ENCODE measurements at regions not wholly inside any gene's neighbourhood (a gene's known extent, or its start where the extent isn't known, plus 50 kb on each side); places are given as distances from the start of the nearest gene placed in this dataset.
A peak's percentile ranks its signal among the peaks of the same experiment; 100 is the strongest.

DNA sequence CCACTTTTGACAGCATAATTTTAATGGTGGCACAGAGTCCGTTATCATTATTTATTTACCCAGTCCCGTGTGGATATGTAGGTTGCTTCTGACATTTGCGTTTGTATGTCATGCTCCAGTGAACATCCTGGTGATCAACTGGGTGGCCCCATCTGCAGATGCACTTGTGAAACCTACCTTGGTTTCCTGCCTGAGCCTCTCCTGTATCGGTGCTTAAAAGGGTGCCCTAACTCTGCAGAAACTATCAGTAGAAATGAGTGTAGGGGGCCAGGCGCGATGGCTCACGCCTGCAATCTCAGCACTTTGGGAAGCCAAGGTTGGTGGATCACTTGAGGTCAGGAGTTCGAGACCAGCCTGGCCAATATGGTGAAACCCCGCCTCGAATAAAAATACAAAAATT lies 92.1 kb upstream of the IER5L start:
- peak in 1 of 2 donors; percentile 30 for DNase-seq (ENCODE audit: low read depth in 2 of 2)

DNA sequence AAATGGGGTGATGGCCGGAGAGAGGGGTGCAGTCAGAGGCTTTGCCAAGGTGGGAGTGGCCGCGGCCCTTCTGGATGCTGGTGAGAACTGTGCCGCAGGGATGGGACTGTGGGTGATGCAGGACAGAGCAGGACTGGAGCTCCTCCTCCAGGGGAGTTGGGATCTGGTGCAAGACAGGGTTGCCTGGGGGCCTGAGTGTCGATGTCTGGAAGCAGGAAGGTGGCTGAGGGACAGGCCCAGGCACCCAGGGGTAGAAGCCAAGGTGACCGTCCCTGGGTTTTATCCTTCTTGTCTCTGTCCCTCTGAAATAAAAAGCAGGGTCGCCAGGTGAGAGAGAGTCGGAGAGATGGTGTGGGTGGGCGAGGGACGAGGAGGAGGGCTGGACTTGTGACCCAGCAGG lies 89.1 kb upstream of the IER5L start:
- DNase-seq (ENCODE audit: low read depth in 2 of 2) = no peak

DNA sequence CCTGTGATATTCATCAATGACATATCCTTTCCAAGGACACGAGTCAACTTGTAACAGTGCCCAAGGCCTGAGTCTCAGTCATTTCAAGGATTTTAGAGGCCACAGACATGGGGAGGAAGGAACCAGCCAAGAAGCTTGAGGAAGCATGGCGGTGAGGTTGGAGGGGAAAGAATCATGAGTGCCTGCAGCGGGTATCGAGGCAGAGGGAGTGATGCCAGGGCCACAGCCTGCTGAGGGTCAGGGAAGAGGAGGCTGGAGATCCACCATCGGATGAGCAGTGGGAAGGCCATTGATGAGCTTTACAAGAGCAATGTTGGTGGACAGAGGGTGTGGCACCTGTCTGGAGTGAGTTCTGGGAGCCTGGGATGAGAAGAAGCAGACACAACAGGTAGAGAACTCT lies 88.5 kb upstream of the IER5L start:
- DNase-seq (ENCODE audit: low read depth in 2 of 2) = no peak

DNA sequence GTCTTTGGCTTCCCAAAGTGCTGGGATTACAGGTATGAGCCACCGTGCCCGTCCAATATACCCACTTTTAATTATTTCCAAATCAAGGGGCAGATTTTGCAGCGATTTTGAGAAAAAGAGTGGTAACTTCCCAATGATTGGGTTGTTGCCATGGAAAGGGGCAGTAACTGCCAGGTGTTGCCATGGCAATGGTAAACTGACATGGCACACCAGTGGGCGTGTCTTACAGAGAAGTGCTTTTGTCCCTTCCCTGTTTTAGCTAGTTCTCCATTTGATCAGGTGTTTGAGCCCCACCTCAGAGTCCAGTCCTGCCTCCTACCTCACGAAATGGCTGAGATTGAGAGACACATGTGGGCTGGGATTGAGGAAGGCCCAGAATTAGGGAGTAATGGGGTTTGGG lies 86.3 kb upstream of the IER5L start:
- no peak for DNase-seq (ENCODE audit: low read depth in 2 of 2)

DNA sequence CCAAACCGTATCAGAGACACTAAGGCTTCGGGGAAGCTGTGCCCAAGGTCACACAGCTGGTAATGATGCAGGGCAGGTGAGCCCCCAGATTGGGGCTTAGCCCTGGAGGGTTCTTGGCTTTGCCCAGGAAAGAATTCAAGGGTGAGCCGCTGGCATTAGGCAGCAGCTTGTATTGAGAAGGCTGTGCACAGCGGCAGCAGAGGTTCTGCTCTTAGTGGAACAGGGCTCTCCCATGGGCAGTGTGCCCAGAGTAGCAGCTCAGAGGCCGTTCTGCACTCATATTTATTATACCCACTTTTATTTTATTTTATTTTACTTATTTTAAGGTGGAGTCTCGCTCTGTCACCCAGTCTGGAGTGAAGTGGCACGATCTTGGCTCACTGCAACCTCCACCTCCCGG lies 85.8 kb upstream of the IER5L start:
- no peak for DNase-seq (ENCODE audit: low read depth in 2 of 2)

DNA sequence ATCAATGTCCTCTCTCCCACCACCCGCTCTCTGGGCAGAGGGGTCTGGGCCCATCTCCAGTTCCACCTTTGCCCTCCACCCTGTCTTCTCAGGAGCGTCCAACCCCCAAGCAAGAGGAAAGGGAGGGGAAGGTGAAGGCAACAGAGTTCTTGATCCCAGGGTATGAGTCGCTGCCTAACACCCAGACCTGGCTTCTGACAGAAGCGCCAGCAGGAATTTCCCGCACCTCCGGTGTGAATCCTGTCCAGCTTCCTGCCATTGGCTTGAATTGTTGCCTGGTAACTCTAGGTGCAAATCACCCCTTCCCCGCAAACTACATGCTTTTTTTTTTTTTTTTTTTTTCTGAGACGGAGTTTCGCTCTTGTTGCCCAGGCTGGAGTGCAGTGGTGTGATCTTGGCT lies 84.2 kb upstream of the IER5L start:
- no peak for DNase-seq (ENCODE audit: low read depth in 2 of 2)

DNA sequence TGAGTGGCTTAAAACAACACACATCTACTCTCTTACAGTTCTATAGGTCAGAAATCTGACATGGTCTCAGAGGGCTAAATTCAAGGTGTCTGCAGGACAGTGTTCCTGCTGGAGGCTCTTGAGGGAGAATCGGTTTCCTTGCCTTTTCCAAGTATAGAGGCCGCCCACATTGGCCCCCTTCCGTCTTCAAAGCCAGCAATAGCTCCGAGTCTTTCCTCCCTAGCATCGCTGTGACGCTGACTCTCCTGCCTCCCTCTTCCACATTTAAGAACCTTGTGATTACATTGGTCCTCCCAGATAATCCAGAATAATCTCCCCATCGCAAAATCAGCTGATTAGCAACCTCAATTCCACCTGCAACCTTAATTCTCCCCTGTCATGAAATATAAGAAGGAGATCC lies 81.3 kb upstream of the IER5L start:
- DNase-seq (ENCODE audit: low read depth in 2 of 2) = no peak

DNA sequence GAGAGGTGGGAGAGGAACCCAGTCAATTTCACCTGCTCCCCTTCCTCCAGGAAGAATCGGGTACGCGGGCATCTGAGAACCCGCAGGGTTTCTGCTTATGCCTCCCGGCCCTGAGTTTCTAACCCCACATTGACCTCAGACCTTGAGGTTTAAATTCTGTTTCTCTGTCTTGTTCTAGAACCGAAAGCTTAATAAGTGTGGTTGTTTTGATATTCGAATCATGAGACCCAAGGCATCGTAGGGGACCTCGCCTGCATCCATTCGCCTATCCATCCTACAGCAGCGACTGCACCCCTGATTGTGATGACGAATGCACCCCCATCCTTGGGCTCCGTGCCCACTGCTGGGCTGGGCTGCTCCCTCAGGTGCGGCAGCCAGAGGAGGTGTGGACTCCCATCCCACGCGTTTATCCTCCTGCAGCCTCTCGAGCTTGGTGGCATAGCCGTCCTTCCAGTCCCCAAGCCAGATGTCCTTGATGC lies 80.8 kb upstream of the IER5L start:
- no peak for DNase-seq (ENCODE audit: low read depth in 2 of 2)

DNA sequence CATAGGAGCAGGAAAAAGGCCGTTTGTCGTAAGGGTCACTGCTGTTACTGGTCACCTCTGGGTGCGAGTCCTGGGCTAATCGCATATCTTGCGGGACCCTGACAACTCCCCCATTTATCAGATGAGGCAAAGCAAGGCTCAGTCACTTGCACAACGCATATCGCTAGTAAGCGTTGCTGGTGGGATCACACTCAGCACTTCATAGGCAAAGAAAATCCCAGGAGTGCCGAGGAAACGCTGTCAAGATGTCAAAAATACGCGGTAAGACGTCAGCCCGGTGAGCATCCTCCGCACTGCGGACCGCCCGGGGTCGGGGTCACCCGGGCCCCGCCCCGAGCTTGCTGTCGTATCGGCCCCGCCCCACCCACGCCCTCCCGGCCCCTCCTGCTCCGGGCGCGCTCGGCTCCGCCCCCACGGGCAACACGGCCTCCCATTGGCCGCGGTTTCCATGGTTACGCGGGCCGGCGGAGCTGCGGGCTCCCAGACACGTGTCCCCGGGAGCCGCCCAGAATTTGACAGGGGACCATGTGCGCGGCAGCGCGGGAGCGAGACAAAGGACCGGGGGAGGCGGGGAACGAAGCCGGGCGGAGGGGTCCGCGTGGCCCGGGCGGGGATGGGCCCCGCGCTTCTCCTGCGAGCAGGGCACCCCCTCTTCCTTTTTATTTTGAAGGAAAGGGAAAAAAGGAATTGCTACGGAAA lies 80.2 kb upstream of the IER5L start:
- peak; percentile 87 to 90 for DNase-seq (ENCODE audit: low read depth in 2 of 2)

DNA sequence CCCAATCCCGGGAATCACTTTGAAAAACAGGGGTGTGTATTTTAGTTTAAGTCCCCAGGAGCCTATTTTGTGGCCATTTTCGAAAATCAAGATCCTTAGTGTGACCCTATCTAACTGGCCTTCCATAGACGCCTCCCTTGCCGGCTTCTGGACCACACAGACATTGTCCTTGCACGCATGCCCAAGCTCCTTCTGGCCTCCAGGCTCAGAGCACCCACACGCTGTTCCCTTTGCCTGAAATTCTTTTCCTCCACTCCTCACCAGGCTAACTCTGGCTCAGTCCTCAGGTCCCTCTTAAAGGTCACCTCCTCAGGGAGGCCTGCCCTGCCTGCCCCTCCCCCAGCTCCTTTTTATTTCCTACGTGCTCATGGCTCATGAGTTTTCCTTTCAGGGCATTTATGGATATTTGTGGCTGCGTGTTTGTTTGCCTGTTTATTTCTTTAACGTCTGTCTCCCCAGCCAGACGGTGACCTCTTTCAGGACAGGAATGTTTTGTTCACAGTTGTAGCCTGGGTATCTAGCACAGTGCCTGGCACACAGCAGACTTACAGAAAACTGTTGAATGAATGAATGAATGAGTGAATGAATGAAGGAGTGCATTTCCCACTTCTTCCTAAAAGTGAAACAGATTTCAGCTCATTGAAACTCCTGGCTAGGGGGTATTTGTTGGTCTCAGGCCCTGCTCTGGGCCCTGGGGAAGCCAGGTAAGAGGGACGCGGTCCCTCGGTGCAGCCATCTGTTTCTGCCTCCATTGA lies 79.1 kb upstream of the IER5L start:
- no peak for DNase-seq (ENCODE audit: low read depth in 2 of 2)

DNA sequence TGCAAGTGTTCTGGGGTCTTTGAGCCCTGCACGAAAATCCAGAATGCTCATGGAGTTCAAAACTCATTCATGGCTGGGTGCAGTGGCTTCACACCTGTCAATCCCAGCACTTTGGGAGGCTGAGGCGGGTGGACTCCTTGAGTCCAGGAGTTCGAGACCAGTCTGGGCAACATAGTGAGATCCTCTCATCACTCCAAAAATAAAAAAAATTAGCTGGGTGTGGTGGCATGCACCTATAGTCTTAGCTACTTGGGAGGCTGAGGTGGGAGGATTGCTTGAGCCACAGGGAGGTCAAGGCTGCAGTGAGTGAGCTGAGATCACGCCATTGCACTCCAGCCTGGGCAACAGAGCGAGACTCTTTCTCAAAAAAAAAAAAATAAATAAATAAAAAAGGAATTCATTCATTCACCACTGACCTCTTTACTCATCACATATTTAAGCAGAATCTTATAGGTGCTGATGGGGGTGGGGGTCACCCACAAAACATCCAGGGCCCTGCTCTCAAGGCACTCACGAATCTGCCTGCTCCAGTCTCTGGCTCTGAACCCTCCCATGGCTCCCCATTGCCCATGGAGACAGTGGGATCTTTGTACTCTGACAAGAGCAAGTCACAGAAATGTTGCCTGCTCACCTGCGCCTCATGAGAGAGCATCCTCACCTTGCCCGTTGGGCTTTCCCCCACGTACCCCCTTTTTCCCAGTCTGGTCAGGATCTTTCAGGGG lies 76.7 kb upstream of the IER5L start:
- DNase-seq (ENCODE audit: low read depth in 2 of 2) = no peak

DNA sequence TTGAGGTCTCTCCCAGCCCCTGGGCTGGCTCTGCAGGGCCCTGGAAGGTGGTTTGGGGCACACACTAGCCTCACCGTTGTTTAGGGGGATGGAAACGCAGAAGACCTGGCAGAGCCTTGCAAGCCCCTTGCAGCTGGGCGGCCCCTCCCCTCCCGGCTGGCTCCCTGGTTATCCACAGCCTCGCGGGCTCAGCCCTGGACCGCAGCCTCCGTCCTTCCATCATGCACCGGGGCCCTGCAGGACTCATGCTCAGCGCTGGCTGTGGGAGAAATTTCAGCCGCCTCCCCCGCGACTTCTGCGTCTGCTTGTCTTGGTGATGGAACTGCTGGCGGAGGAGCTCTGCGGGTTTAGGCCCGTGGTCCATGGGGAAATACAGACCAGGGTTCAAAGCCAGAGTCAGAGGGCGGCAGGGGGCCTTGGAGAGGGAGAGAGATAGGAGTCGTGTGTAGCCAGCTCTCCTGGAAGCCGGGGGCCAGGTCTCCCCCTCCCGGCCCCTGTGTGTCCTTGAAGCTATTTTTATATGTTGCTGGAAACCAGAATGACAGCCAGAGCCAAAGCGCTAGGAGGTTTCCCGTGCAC lies 75.8 kb upstream of the IER5L start:
- DNase-seq (ENCODE audit: low read depth in 2 of 2) = no peak

DNA sequence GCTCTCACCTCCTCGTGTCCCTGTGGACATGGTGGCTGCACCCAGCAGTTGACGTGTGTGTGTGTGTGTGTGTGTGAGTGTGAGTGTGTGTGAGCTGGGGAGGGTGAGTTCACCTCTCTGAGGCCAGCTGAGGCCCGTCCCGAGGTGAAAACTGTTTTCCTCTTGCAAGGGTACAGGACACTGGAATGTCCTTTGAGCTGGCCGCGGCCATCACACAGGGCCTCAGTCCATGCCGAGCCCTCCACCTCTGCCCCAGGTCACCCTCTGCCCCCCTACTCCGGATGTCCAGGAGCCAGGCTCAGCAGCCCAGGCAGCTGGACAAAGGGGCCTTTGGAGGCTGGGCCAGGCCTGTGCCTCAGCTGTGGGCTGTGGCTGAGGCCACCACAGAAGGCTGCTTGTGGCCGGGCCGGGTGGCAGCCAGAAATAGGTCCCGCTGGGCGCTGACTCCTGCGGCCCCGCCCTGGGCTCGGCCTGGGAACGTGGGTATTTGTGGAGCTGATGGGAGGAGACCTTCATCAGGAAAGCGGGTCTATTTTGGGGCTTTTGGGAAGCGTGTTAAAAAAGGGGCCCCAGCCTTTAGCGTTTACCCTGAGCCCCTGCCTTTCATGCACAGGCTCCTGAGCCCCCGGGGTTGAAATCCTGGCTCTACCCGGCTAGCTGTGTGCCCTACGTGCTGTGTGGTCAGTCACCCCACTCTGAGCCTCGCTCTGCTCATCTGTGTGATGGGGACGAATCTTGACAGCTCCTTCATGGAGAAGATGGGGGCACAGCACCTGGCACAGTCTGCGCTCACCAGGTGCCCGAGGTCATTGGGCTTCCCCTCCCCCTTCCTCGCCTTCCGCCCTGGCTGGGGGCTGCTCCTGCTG lies 75.1 kb upstream of the IER5L start:
- DNase-seq (ENCODE audit: low read depth in 2 of 2) = no peak

DNA sequence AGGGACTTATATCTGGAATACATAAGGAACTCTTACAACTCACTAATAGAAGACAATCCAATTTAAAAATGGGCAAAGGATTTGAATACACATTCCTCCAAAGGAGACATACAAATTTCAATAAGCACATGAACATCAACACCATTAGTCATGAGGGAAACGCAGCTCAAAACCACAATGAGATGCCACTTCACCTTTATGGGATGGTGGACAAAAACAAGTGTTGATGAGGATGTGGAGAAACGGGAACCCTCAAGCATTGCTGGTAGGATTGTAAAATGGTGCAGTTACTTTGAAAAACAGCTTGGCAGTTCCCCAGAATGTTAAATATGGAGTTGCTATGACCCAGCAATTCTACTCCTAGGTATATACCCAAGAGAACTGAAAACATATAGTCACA lies 72.7 kb upstream of the IER5L start:
- DNase-seq (ENCODE audit: low read depth in 2 of 2) = no peak

DNA sequence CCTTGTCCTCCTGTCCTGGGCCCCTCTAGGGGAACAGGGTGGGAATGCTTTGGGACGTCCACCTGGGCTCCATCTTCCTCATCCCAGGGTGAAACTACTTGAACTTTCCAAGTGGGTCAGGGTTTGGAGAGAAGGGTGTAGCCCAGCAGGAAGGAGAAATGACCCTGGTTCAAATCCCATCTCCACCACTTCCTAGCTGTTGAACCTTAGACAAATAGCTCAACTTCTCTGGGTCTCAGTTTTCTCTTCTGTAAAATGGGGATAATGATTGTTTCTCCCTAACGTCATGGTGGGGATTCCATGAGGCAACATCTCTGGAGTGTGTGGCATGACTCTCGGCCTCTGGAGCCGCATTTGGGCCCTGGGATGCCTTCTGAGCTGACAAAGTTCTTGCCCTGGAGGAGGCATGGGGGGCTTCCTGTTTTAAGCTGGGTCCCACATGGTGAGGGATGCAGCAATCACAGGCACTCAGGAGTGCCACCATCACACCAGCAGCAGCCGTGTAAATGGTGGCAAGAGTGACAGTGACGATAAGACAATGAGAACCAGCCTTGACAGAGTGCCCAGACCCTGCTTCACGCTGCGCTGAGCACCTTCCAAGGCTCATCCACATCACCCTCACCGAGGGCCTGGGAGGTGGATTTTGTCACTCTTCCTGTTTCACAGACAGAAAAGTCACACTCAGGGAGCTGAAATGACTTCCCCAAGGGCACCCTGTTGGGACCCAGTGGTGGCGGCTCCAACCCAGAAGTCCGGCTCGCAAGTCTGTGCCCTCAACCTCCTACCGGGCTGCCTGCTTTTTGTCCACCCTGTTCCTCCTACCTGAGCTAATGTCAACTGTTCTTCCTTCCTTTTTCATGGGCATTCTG lies 69.5 kb upstream of the IER5L start:
- DNase-seq (ENCODE audit: low read depth in 2 of 2) = no peak

DNA sequence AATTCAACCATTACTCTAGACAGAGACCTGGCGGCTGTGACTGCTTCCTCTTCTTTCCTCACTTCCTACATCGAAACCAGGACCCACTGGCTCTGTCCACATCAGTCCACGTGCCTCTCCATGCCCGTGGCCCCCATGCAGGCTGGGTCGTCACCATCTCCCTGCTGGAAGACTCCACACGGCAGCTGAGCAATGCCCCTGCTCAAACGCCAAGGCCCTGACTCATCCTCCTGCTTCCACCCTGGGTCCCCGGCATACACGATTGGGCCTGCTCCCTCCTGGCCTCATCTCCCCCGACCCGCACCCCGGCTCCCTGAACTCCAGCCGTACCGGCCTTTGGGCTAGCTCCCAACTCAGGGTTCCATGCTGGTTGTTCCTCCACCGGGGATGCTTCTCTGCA lies 67.2 kb upstream of the IER5L start:
- DNase-seq (ENCODE audit: low read depth in 2 of 2) = no peak

DNA sequence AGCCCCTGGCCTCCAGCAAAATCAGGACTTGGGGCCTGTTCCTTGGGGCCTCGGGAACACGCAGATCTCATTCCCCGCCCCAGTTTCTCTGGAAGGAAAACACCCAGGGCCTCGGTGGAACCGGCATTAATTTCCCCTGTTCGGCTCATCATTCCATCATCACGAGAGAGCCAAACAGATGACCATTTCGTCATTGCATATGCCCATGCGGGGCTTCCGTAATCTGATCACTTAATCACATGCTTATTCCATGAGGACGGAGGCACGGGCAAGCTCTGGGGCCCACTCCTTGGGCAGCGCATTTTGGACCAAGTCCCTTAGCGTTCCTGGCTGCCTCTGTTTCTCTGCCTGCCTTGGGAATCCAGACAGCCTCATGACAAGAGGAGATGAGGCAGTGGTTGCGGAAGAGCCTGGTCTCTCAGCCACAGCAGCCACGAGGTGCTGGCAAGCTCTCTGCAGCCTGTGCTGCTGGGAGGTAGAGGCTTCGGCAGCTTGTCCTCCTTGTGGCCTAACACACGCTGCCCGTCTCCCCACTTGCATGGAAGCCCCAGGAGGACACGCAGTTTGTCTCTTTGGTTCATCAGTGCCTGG lies 65.0 kb upstream of the IER5L start:
- no peak for DNase-seq (ENCODE audit: low read depth in 2 of 2)

DNA sequence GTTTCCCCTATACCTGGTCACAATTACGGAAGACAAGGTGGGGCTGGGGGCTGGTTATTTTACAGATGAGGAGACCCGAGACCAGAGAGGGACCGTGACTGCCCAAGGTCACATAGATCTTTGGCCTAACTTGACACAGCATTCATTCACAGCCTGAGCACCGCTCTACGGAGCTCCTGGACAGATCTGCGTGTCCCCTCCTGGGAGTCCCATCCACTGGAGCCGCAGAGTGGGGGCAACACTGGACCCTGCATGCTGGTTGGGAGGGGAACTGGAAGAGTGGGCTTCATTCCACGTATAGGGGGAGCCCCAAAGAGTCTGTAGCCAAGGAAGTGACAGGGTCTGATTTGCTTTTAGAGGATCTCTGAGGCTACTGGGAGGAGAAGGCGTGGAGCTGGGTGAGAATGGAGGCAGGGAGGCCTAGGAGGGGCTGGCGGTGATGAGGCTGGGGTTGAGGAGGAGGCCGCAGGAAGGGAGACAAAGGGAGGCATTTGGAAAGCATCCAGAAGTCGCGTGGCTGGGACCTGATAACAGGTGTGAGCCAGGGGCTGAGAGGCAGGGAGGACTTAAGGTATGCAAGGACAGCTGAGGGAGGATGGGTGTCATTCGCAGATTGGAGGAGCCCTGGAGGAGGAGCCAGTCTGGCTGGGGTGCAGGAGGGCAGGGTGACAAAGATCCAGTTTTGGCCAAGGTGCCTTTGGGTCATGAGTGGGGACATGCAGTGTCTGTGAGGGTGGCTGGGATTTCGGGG lies 64.3 kb upstream of the IER5L start:
- DNase-seq (ENCODE audit: low read depth in 2 of 2) = no peak

DNA sequence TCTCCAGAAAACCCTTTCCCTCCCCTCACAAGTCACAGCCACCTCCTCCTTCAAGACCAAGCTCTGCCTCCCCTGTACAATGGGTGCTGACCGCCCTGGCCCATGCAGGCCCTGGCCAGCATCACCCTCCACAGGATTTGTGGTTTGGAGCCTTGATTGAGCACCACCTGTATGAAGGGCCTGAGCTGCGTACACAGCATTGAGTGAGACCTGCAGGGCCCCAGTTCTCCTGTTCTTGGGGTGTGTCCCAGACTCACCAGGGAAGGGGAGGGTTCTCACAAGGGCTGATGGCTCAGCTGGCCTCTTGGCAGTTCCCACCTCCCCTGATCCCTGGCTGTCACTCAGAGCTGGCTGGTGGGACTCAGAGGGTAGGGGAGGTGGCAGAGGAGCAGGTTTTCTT lies 63.7 kb upstream of the IER5L start:
- no peak for DNase-seq (ENCODE audit: low read depth in 2 of 2)

All from stimulated activated CD8-positive, alpha-beta memory T cell treated with anti-CD3 and anti-CD28 coated beads, Interleukin-2, amount 100 ng/mL, for 48 hours (primary cell).